B cell (primary cell): ENCODE measurements at regions not wholly inside any gene's neighbourhood (a gene's known extent, or its start where the extent isn't known, plus 50 kb on each side); places are given as distances from the start of the nearest gene placed in this dataset.

Source experiments
- ATAC-seq: fragments of 200-7000 bp; cut with Tn5 transposase; one replicate; pipeline ENCODE4 v1.10.0; 2021; ENCODE audit warnings: low read depth, mild to moderate bottlenecking, moderate number of reproducible peaks, moderate library complexity
- CTCF ChIA-PET: fragments of 350-600 bp; sonication (Branson Sonifier 250); formaldehyde crosslinking; loops from one replicate; lab custom pipeline; 2021; ENCODE audit warnings: antibody characterized with exemption, inconsistent platforms; lab: Charles Lee
- POLR2A ChIA-PET: fragments of 350-600 bp; sonication (Branson Sonifier 250); formaldehyde crosslinking; loops from one replicate; lab custom pipeline; 2021; ENCODE audit warnings: antibody characterized with exemption; lab: Charles Lee
- DNase-seq: peaks from one replicate; pipeline ENCODE4 v3.0.0; 2013
- H2AFZ ChIP-seq: 2 replicates; pipeline ENCODE4 v1.6.1; 2012; ENCODE audit warnings: mild to moderate bottlenecking, low read depth, low read length; ENCODE audit not compliant: insufficient read depth, poor library complexity, severe bottlenecking
- H3K27ac ChIP-seq, 2 donors: 1 replicate in 1 of 2; 2 replicates in 1 of 2; pipeline ENCODE4 v1.5.1; 2012 to 2013; ENCODE audit warnings: low read length in 2 of 2, mild to moderate bottlenecking in 2 of 2, moderate library complexity in 1 of 2
- H3K27me3 ChIP-seq, 4 experiments: fragments of 200-600 bp in 1 of 4; sonication (generic) in 1 of 4; replicated peaks in 1 of 4; 1 replicate in 2 of 4; 2 replicates in 2 of 4; pipeline versions ENCODE4 v1.6.1 to v1.7.0; 2013 to 2016; ENCODE audit warnings: low read length in 3 of 4, mild to moderate bottlenecking in 2 of 4, mixed read lengths in 1 of 4, moderate library complexity in 1 of 4; ENCODE audit not compliant: insufficient read depth in 4 of 4, control insufficient read depth in 3 of 4; ENCODE audit errors: control extremely low read depth in 1 of 4
- H3K36me3 ChIP-seq, 2 experiments: replicated peaks in 1 of 2; 1 replicate in 1 of 2; 2 replicates in 1 of 2; pipeline versions ENCODE4 v1.6.1 to v1.7.1; 2013; ENCODE audit warnings: low read length in 1 of 2; ENCODE audit not compliant: insufficient read depth in 2 of 2, control insufficient read depth in 1 of 2; ENCODE audit errors: control extremely low read depth in 1 of 2, extremely low read depth in 1 of 2
- H3K4me1 ChIP-seq, 2 donors: fragments of 200-600 bp in 1 of 2; sonication (generic) in 1 of 2; 1 replicate in 1 of 2; 2 replicates in 1 of 2; pipeline versions ENCODE4 v1.5.1 to v1.6.1; 2013 to 2017; ENCODE audit warnings: low read length in 2 of 2; ENCODE audit not compliant: control insufficient read depth in 2 of 2, insufficient read depth in 2 of 2
- H3K4me2 ChIP-seq: replicated peaks from 2 replicates; pipeline ENCODE3; 2012; ENCODE audit warnings: mild to moderate bottlenecking, low read depth, low read length; ENCODE audit not compliant: poor library complexity, severe bottlenecking
- H3K4me3 ChIP-seq, 5 experiments: fragments of 200-600 bp in 1 of 5; sonication (generic) in 1 of 5; 1 replicate in 3 of 5; 2 replicates in 2 of 5; pipeline versions ENCODE4 v1.5.1 to v1.7.0; 2011 to 2016; ENCODE audit warnings: low read length in 4 of 5, mild to moderate bottlenecking in 4 of 5, low read depth in 2 of 5, control low read depth in 1 of 5, moderate library complexity in 1 of 5; ENCODE audit not compliant: insufficient read depth in 1 of 5; ENCODE audit errors: control extremely low read depth in 1 of 5, extremely low read depth in 1 of 5
- H3K79me2 ChIP-seq: fragments of 200-600 bp; sonication (generic); one replicate; pipeline ENCODE4 v1.6.0; 2016; ENCODE audit warnings: low read length; ENCODE audit not compliant: control insufficient read depth, insufficient read depth
- H3K9ac ChIP-seq: fragments of 200-600 bp; sonication (generic); 2 replicates; pipeline ENCODE4 v1.6.1; 2017; ENCODE audit warnings: mild to moderate bottlenecking, low read length, moderate library complexity
- H3K9me3 ChIP-seq, 3 donors: one replicate each; pipeline versions ENCODE4 v1.6.1 to v1.7.1; 2013; ENCODE audit warnings: low read length in 2 of 3; ENCODE audit not compliant: control insufficient read depth in 2 of 3, insufficient read depth in 1 of 3; ENCODE audit errors: control extremely low read depth in 1 of 3
- H4K20me1 ChIP-seq: 2 replicates; pipeline ENCODE4 v1.6.0; 2012; ENCODE audit warnings: mild to moderate bottlenecking, low read length; ENCODE audit not compliant: insufficient read depth, control insufficient read depth, poor library complexity, severe bottlenecking
- H3K27ac Mint-ChIP-seq: one replicate; pipeline ENCODE4 v1.8.0; 2021; ENCODE audit warnings: mixed read lengths
- H3K27me3 Mint-ChIP-seq: one replicate; pipeline ENCODE4 v1.8.0; 2021; ENCODE audit warnings: mixed read lengths
- H3K4me1 Mint-ChIP-seq: one replicate; pipeline ENCODE4 v1.8.0; 2021; ENCODE audit warnings: mixed read lengths
- H3K4me3 Mint-ChIP-seq: one replicate; pipeline ENCODE4 v1.8.0; 2021; ENCODE audit warnings: mixed read lengths
- H3K9me3 Mint-ChIP-seq: one replicate; pipeline ENCODE4 v1.8.0; 2022; ENCODE audit warnings: mixed read lengths; ENCODE audit not compliant: insufficient read depth
- EZH2 ChIP-seq: IDR thresholded peaks from 2 replicates; pipeline ENCODE4 v1.6.1; 2012; ENCODE audit warnings: borderline replicate concordance, low read depth, mild to moderate bottlenecking, moderate library complexity, low read length; ENCODE audit not compliant: insufficient read depth, poor library complexity, severe bottlenecking
- WGBS: methylation state at CpG from one replicate; pipeline ENCODE4 v1.1.5; 2013; ENCODE audit warnings: missing lambda C conversion rate; ENCODE audit not compliant: insufficient coverage; 5-methylcytosine and 5-hydroxymethylcytosine counted together
- intact Hi-C: fragments of 100-400 bp; cut with micrococcal nuclease; formaldehyde crosslinking; loops from one replicate; pipeline ENCODE4 v1.10.0; 2022
- TF ChIP-seq, protein P1 (sequence below): fragments of 200-600 bp; IDR thresholded peaks from one replicate; pipeline ENCODE4 v1.8.0; 2022; ENCODE audit warnings: antibody characterized with exemption, mild to moderate bottlenecking

DNA sequence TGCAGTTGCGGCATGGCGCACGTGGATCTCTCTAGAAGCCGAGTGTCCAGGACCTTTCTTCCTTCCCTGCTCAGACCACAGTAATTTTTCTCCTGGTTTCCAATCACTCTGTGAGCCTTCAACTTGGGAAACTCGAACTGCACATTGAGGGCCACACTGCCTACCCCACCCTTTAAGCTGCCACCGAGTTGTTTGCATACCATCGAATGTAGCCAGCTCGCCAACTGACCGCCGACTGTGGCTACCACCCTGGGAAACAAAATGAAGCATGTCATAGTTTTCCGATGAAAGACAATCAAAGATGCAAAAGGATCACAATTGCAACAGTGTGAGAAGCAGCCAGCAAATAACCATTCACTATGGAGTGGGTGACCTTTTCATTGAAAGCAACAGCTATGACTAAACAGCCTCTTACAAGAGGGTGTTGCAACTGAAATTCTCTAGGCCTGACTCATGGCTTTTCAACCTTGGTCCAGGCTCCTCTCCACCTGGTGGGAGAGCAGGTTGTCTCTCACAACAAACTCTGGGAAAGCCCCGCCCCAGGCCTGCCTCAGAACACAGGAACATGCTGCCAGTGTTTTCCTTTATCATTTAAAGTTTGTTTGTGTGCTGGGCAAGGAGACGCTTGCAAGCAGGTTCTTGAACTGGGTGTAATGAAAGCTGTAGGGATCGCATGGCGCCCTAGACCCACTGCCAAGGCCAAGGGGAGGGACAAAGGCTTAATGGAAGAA, 141.7 kb upstream of the SERP2 start:
- Mint-ChIP-seq H3K27me3 (peaks cover 7% of the 10 kb centered on the region), H3K4me1 (no peaks in the 10 kb centered on the region), H3K9me3 (no peaks in the 10 kb centered on the region), H3K27ac (no peak overlapping the region), H3K4me3 (no peak overlapping the region)
- H3K36me3 ChIP-seq: no peaks in the 10 kb centered on the region
- DNase-seq (no peak), ATAC-seq (no peak)
- CTCF ChIA-PET: interaction anchor here (1.0 kb wide), 1 partner anchor 12 kb away, joined by 3 read pairs; no protein-coding TSS in a partner anchor
- no peak overlapping the region for H3K27ac ChIP-seq
- TF ChIP-seq, protein P1, sequence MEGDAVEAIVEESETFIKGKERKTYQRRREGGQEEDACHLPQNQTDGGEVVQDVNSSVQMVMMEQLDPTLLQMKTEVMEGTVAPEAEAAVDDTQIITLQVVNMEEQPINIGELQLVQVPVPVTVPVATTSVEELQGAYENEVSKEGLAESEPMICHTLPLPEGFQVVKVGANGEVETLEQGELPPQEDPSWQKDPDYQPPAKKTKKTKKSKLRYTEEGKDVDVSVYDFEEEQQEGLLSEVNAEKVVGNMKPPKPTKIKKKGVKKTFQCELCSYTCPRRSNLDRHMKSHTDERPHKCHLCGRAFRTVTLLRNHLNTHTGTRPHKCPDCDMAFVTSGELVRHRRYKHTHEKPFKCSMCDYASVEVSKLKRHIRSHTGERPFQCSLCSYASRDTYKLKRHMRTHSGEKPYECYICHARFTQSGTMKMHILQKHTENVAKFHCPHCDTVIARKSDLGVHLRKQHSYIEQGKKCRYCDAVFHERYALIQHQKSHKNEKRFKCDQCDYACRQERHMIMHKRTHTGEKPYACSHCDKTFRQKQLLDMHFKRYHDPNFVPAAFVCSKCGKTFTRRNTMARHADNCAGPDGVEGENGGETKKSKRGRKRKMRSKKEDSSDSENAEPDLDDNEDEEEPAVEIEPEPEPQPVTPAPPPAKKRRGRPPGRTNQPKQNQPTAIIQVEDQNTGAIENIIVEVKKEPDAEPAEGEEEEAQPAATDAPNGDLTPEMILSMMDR: no peak
- no peak for TF ChIP-seq EZH2
- H3K9ac ChIP-seq: no peak overlapping the region
- H3K79me2 ChIP-seq: no peaks in the 10 kb centered on the region
- no peaks in the 10 kb centered on the region for H4K20me1 ChIP-seq
- H2AFZ ChIP-seq: no peak overlapping the region
- no peak overlapping the region for H3K4me3 ChIP-seq
- 94% methylated on average over 15 of the region's 15 CpGs for WGBS
- H3K27me3 ChIP-seq: peaks cover 0 to 13% (median 5%) of the 10 kb centered on the region in 4 experiments
- no peaks in the 10 kb centered on the region for H3K4me1 ChIP-seq
- peaks cover 0 to 1% (median 0%) of the 10 kb centered on the region in 3 donors for H3K9me3 ChIP-seq
- intact Hi-C loops: no loop called here
- POLR2A ChIA-PET: interaction anchor here (0.5 kb wide), 1 partner anchor 45 kb away, joined by 10 read pairs; no protein-coding TSS in a partner anchor
- H3K4me2 ChIP-seq: no peak overlapping the region

DNA sequence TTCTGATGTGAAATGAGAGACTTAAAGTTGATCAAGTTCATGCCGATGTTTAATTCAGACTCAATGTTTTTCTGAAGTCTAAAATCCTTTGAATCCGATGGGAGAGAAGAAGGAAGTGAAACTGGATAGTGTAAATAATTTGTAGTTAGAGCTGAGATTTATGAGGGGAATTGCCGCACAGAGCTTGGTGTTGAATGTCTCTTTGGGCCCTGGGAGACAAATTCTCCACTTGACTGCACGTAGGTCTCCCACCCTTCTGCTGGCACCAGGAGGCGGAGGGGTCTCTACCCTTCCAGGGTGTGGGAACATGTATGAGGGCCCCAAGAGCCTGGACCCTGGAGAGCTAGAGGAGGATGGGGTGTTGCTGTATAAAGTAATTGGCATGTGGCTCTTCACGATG, 140.8 kb upstream of the SERP2 start:
- Mint-ChIP-seq H3K27ac (no peak overlapping the region), H3K4me1 (no peaks in the 10 kb centered on the region), H3K9me3 (no peaks in the 10 kb centered on the region), H3K4me3 (no peak overlapping the region), H3K27me3 (peaks cover 11% of the 10 kb centered on the region)
- ChIA-PET POLR2A (no interaction called here), CTCF (no interaction called here)
- Histone ChIP-seq H4K20me1 (no peaks in the 10 kb centered on the region), H3K79me2 (no peaks in the 10 kb centered on the region), H3K4me3 (no peak overlapping the region), H3K27ac (no peak overlapping the region), H3K36me3 (no peaks in the 10 kb centered on the region), H2AFZ (no peak overlapping the region), H3K27me3 (peaks cover 0 to 13% (median 5%) of the 10 kb centered on the region in 4 experiments), H3K9ac (no peak overlapping the region), H3K9me3 (no peaks in the 10 kb centered on the region), H3K4me2 (no peak overlapping the region), H3K4me1 (no peaks in the 10 kb centered on the region)
- 92% methylated on average over 5 of the region's 6 CpGs for WGBS
- intact Hi-C loops: no loop called here
- ATAC-seq (no peak), DNase-seq (no peak)
- TF ChIP-seq, protein P1: no peak
- TF ChIP-seq EZH2: no peak
